ENCODE measurements at regions not wholly inside any gene's neighbourhood (a gene's known extent, or its start where the extent isn't known, plus 50 kb on each side); places are given as distances from the start of the nearest gene placed in this dataset.

- no peak for FAIRE-seq
Measured at GRCh38 chr17:77899498-77899897, 59.0 kb upstream of the TNRC6C start.

GRCh38 chr17:77901481-77901880 is 57.0 kb upstream of the TNRC6C start:
- no peak for FAIRE-seq

- no peak for FAIRE-seq
Measured at GRCh38 chr17:77905266-77905665, 53.2 kb upstream of the TNRC6C start.

GRCh38 chr17:77905766-77906165 is 52.7 kb upstream of the TNRC6C start:
- no peak for FAIRE-seq

GRCh38 chr17:77906377-77906871 is 52.1 kb upstream of the TNRC6C start:
- FAIRE-seq = no peak

- FAIRE-seq = no peak
Measured at GRCh38 chr17:77907497-77908461, 50.7 kb upstream of the TNRC6C start.

GRCh38 chr17:77908501-77908900 is 50.0 kb upstream of the TNRC6C start:
- no peak for FAIRE-seq

All from islet of Langerhans (tissue), 1 donor.